Activated naive CD8-positive, alpha-beta T cell treated with anti-CD3 and anti-CD28 coated beads, Interleukin-2, amount 10 ng/mL, durations not matched to agents 7 days and 5 days (primary cell): ENCODE measurements at regions not wholly inside any gene's neighbourhood (a gene's known extent, or its start where the extent isn't known, plus 50 kb on each side); places are given as distances from the start of the nearest gene placed in this dataset.
"Not testable (repeated sequence)": the region's sequence is repeated elsewhere in the genome, so short reads cannot be mapped to it uniquely, and the experiment has no call there.

Experiments
- ATAC-seq: fragments of 150-1000 bp; cut with Tn5 transposase; one replicate; pipeline ENCODE4 v1.10.0; 2021; ENCODE audit warnings: low read depth, moderate library complexity
- POLR2A ChIA-PET: fragments of 350-600 bp; sonication (Branson Sonifier 250); formaldehyde crosslinking; loops from one replicate; lab custom pipeline; 2021; ENCODE audit warnings: antibody characterized with exemption; lab: Charles Lee
- DNase-seq: peaks from one replicate; pipeline ENCODE4 v3.0.0; 2021
- H3K27ac Mint-ChIP-seq: one replicate; pipeline ENCODE4 v1.8.0; 2022; ENCODE audit warnings: mild to moderate bottlenecking, mixed read lengths
- H3K27me3 Mint-ChIP-seq: one replicate; pipeline ENCODE4 v1.8.0; 2022; ENCODE audit warnings: mild to moderate bottlenecking, moderate library complexity, mixed read lengths
- H3K36me3 Mint-ChIP-seq: one replicate; pipeline ENCODE4 v1.8.0; 2021; ENCODE audit warnings: mild to moderate bottlenecking, mixed read lengths
- H3K4me1 Mint-ChIP-seq: one replicate; pipeline ENCODE4 v1.8.0; 2021; ENCODE audit warnings: mixed read lengths
- H3K4me3 Mint-ChIP-seq: one replicate; pipeline ENCODE4 v1.8.0; 2022; ENCODE audit warnings: mild to moderate bottlenecking, moderate library complexity, mixed read lengths
- H3K9me3 Mint-ChIP-seq: one replicate; pipeline ENCODE4 v1.8.0; 2021; ENCODE audit warnings: mixed read lengths

DNA sequence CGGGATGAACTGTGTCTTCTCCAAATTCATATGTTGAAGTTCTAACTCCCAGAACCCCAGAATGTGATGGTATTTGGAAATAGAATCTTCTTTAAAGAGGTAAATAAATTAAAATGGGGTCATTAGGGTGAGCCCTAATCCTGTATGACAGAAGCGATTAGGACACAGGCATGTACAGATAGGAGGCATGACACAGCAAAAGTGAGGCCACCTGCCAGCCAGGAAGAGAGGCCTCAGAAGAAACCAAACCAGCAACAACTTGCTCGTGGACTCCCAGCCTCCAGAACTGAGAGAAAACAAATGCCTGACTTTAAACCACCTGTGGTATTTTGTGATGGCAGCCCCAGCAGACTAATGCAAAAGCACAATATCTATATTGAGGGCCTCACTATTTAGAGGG, 214.3 kb downstream of the NEBL start:
- ATAC-seq = no peak
- peaks cover 12% of the 10 kb centered on the region for H3K9me3 Mint-ChIP-seq
- POLR2A ChIA-PET = no interaction called here

DNA sequence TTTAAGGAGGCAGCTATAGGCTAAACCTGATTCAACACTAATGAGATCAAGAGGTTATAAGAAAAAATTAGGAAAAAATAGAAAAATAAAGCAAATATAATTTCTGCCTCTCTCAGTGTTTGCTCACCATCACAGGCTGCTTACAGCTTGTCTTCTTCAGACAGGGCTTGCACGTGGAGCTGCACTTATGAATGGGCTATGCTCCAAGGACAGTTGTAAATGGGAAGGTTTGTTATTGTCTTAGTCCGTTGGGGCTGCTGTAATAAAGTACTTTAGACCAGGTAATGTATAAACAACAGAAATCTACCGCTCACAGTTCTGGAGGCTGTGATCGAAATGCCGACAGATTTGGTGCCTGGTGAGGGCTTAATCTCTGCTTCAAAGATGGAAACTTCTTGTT, 219.8 kb downstream of the NEBL start:
- POLR2A ChIA-PET = no interaction called here
- no peaks in the 10 kb centered on the region for H3K4me1 Mint-ChIP-seq
- H3K9me3 Mint-ChIP-seq = peaks cover 6% of the 10 kb centered on the region
- no peak overlapping the region for H3K27ac Mint-ChIP-seq
- H3K4me3 Mint-ChIP-seq = no peak overlapping the region
- H3K36me3 Mint-ChIP-seq = no peaks in the 10 kb centered on the region
- no peaks in the 10 kb centered on the region for H3K27me3 Mint-ChIP-seq
- no peak for DNase-seq
- no peak for ATAC-seq

More for the DNA sequence above, 214.3 kb downstream of the NEBL start:
- Mint-ChIP-seq H3K4me3 (no peak overlapping the region), H3K27ac (no peak overlapping the region), H3K27me3 (no peaks in the 10 kb centered on the region), H3K4me1 (no peaks in the 10 kb centered on the region), H3K36me3 (no peaks in the 10 kb centered on the region)
- DNase-seq = no peak

DNA sequence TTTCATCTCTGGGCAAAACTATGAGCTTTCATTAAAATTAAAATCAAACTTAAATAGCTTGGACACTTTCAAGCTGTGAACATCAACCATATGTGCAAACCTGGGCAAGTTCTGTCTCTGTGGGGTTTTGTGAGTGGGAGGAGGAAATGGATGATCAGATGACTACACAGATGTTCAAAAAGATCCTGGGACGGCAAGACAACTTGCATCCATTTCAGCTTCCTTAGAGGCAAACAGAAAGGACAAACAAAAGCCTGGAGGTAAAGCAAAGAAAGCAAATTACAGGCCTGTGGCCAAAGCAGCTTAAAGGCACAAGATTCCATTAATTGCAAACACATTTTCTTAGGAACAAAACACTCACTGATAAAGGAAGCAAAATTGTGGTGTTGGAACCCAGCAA, 222.2 kb downstream of the NEBL start:
- Mint-ChIP-seq H3K27ac (no peak overlapping the region), H3K4me3 (no peak overlapping the region), H3K27me3 (no peaks in the 10 kb centered on the region), H3K4me1 (no peaks in the 10 kb centered on the region), H3K36me3 (no peaks in the 10 kb centered on the region), H3K9me3 (peaks cover 2% of the 10 kb centered on the region)
- POLR2A ChIA-PET = no interaction called here
- DNase-seq (no peak), ATAC-seq (no peak)

GRCh38 chr10:20673175-20673574, 223.9 kb downstream of the NEBL start:
- DNase-seq = no peak
- H3K4me1 Mint-ChIP-seq = no peaks in the 10 kb centered on the region
- H3K4me3 Mint-ChIP-seq = no peak overlapping the region
- no peak overlapping the region for H3K27ac Mint-ChIP-seq
- ATAC-seq = no peak
- no peaks in the 10 kb centered on the region for H3K27me3 Mint-ChIP-seq
- no peaks in the 10 kb centered on the region for H3K9me3 Mint-ChIP-seq
- H3K36me3 Mint-ChIP-seq = no peaks in the 10 kb centered on the region
- POLR2A ChIA-PET = no interaction called here

- no peak overlapping the region for H3K4me3 Mint-ChIP-seq
- H3K36me3 Mint-ChIP-seq = no peaks in the 10 kb centered on the region
- peaks cover 2% of the 10 kb centered on the region for H3K9me3 Mint-ChIP-seq
- POLR2A ChIA-PET = no interaction called here
- no peaks in the 10 kb centered on the region for H3K27me3 Mint-ChIP-seq
- H3K27ac Mint-ChIP-seq = no peak overlapping the region
- ATAC-seq (no peak), DNase-seq (no peak)
- no peaks in the 10 kb centered on the region for H3K4me1 Mint-ChIP-seq
Measured at GRCh38 chr10:20672741-20673140, 224.4 kb downstream of the NEBL start.

GRCh38 chr10:20670579-20670978, 226.5 kb downstream of the NEBL start:
- no peak overlapping the region for H3K4me3 Mint-ChIP-seq
- ATAC-seq = no peak
- peaks cover 5% of the 10 kb centered on the region for H3K9me3 Mint-ChIP-seq
- POLR2A ChIA-PET = no interaction called here
- no peaks in the 10 kb centered on the region for H3K27me3 Mint-ChIP-seq
- H3K36me3 Mint-ChIP-seq = no peaks in the 10 kb centered on the region
- H3K4me1 Mint-ChIP-seq = no peaks in the 10 kb centered on the region
- no peak for DNase-seq
- no peak overlapping the region for H3K27ac Mint-ChIP-seq

- Mint-ChIP-seq H3K27ac (no peak overlapping the region), H3K4me1 (no peaks in the 10 kb centered on the region), H3K4me3 (no peak overlapping the region), H3K9me3 (peaks cover 5% of the 10 kb centered on the region), H3K36me3 (no peaks in the 10 kb centered on the region), H3K27me3 (no peaks in the 10 kb centered on the region)
- POLR2A ChIA-PET = no interaction called here
- no peak for DNase-seq
- ATAC-seq = no peak
Measured at GRCh38 chr10:20668985-20669384, 228.1 kb downstream of the NEBL start.

DNA sequence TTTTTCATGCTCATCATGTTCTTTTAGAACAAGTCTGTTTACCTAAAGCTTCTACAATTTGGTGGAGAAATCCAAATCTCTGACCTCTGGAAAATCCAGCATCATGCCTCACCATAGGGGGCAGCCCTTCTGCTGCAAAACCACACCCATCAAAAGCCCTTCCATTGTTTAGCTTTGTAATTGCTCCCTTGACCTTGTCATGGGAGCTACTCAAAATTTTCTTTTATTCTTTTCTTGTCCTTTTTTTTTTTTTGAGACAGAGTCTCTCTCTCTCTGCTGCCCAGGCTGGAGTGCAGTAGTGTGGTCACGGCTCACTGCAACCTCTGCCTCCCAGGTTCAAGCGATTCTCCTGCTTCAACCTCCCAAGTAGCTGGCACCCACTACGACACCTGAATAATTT, 234.4 kb downstream of the NEBL start:
- H3K4me1 Mint-ChIP-seq = no peaks in the 10 kb centered on the region
- no peaks in the 10 kb centered on the region for H3K36me3 Mint-ChIP-seq
- no peak overlapping the region for H3K4me3 Mint-ChIP-seq
- peaks cover 3% of the 10 kb centered on the region for H3K9me3 Mint-ChIP-seq
- ATAC-seq (no peak), DNase-seq (no peak)
- POLR2A ChIA-PET = no interaction called here
- H3K27ac Mint-ChIP-seq = no peak overlapping the region
- no peaks in the 10 kb centered on the region for H3K27me3 Mint-ChIP-seq

- ATAC-seq = no peak
- POLR2A ChIA-PET = no interaction called here
- Mint-ChIP-seq H3K27me3 (no peaks in the 10 kb centered on the region), H3K36me3 (no peaks in the 10 kb centered on the region), H3K9me3 (peaks cover 4% of the 10 kb centered on the region), H3K4me1 (no peaks in the 10 kb centered on the region), H3K4me3 (no peak overlapping the region), H3K27ac (no peak overlapping the region)
- no peak for DNase-seq
Measured at GRCh38 chr10:20659225-20659624, 237.9 kb downstream of the NEBL start.

GRCh38 chr10:20658158-20658557, 239.0 kb downstream of the NEBL start:
- H3K36me3 Mint-ChIP-seq = no peaks in the 10 kb centered on the region
- ATAC-seq (no peak), DNase-seq (no peak)
- no peak overlapping the region for H3K27ac Mint-ChIP-seq
- POLR2A ChIA-PET = no interaction called here
- no peaks in the 10 kb centered on the region for H3K4me1 Mint-ChIP-seq
- H3K4me3 Mint-ChIP-seq = no peak overlapping the region
- H3K9me3 Mint-ChIP-seq = peaks cover 5% of the 10 kb centered on the region
- H3K27me3 Mint-ChIP-seq = no peaks in the 10 kb centered on the region

DNA sequence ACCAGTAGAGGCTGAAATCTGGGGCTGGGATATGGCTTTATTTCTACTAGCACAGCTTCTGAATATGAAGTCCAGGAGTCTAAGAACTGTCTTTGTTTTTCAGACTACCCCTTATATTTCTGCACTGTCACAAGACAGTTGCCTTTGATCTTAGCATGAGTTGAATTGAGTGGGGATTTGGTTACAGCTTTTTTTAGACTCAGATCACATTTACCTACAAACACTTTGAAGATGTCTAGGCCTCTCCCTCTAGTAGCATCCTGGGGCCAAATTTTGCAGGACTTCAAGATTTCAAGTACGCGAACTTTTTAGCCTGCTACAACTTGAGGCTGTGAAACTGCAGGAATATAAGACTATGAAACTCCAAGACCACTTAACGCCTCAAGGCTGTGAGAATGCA, 240.2 kb downstream of the NEBL start:
- Mint-ChIP-seq H3K4me3 (no peak overlapping the region), H3K36me3 (peaks cover 2% of the 10 kb centered on the region), H3K27me3 (no peaks in the 10 kb centered on the region), H3K4me1 (no peaks in the 10 kb centered on the region), H3K9me3 (peaks cover 9% of the 10 kb centered on the region), H3K27ac (no peak overlapping the region)
- DNase-seq (no peak), ATAC-seq (no peak)
- POLR2A ChIA-PET = no interaction called here

DNA sequence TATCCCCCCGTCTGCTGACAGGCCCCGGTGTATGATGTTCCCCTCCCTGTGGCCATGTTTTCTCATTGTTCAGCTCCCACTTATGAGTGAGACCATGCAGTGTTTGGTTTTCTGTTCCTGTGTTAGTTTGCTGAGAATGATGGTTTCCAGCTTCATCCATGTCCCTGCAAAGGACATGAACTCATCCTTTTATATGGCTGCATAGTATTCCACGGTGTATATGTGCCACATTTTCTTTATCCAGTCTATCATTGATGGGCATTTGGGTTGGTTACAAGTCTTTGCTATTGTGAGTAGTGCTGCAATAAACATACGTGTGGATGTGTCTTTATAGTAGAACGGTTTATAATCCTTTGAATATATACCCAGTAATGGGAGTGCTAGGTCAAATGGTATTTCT, 244.7 kb downstream of the NEBL start:
- H3K4me3 Mint-ChIP-seq, H3K36me3 Mint-ChIP-seq, H3K9me3 Mint-ChIP-seq, H3K4me1 Mint-ChIP-seq, H3K27me3 Mint-ChIP-seq, H3K27ac Mint-ChIP-seq, DNase-seq, ATAC-seq, POLR2A ChIA-PET: not testable (repeated sequence)

DNA sequence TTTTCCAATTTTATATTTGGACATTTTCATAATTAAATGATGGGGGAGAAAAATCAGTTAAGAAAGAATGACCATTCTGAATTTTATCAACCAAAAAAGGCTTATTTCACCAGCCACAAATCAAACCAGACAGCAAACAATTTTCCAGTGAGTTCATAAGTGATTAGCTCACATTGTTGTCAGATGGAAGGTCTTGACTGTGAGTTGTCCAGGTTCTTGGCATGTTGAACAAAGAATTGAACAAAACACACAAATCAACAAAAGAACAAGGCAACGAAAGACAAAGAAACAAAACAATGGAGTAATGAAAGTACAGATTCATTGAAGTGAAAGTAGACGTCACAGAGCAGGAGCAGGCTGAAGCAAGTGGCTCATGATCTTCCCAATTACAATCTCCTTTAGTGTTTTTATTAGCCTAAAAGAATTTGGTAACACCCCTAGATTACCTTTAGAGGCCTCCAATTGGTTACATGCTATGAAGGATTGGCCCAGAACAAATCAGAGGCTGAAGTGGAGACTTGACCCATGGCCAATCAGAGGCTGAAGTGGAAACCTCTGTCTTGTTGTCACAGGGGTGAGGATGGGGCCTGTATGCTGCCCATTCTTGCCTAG, 248.7 kb downstream of the NEBL start:
- Mint-ChIP-seq H3K27me3 (no peaks in the 10 kb centered on the region), H3K9me3 (peaks cover 10% of the 10 kb centered on the region), H3K4me1 (no peaks in the 10 kb centered on the region), H3K27ac (no peak overlapping the region), H3K36me3 (peaks cover 2% of the 10 kb centered on the region), H3K4me3 (no peak overlapping the region)
- POLR2A ChIA-PET = no interaction called here
- ATAC-seq (no peak), DNase-seq (no peak)

DNA sequence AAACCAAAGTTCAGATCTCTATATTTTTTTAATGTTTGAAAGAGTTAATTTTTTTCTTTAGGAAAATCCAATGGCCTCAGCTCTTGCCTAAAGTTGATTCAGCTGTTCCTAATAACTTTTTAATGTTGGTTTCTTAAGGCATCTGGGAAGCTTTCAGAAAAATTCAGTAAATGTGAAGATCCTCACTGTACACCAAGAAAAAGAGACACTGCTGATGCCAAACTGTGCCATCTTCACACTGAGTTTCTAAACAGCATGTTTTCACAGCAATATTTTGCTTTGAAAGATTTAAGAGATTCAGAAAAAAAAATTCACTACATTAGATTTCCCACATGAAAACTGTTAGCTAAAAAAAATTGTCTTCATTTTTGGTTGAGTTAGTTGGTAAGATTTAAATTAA, 249.4 kb downstream of the NEBL start:
- Mint-ChIP-seq H3K27me3 (no peaks in the 10 kb centered on the region), H3K27ac (no peak overlapping the region), H3K4me3 (no peak overlapping the region), H3K4me1 (no peaks in the 10 kb centered on the region), H3K9me3 (peaks cover 10% of the 10 kb centered on the region), H3K36me3 (peaks cover 2% of the 10 kb centered on the region)
- DNase-seq = no peak
- ATAC-seq = no peak
- POLR2A ChIA-PET = no interaction called here

- H3K27ac Mint-ChIP-seq = no peak overlapping the region
- H3K27me3 Mint-ChIP-seq = no peaks in the 10 kb centered on the region
- DNase-seq (no peak), ATAC-seq (no peak)
- POLR2A ChIA-PET = no interaction called here
- H3K4me1 Mint-ChIP-seq = no peaks in the 10 kb centered on the region
- no peak overlapping the region for H3K4me3 Mint-ChIP-seq
- no peaks in the 10 kb centered on the region for H3K36me3 Mint-ChIP-seq
- H3K9me3 Mint-ChIP-seq = peaks cover 11% of the 10 kb centered on the region
Measured at GRCh38 chr10:20644421-20644820, 252.7 kb downstream of the NEBL start.
